ENCODE measurements at regions not wholly inside any gene's neighbourhood (a gene's known extent, or its start where the extent isn't known, plus 50 kb on each side); places are given as distances from the start of the nearest gene placed in this dataset.
A peak's percentile ranks its signal among the peaks of the same experiment; 100 is the strongest.

DNA sequence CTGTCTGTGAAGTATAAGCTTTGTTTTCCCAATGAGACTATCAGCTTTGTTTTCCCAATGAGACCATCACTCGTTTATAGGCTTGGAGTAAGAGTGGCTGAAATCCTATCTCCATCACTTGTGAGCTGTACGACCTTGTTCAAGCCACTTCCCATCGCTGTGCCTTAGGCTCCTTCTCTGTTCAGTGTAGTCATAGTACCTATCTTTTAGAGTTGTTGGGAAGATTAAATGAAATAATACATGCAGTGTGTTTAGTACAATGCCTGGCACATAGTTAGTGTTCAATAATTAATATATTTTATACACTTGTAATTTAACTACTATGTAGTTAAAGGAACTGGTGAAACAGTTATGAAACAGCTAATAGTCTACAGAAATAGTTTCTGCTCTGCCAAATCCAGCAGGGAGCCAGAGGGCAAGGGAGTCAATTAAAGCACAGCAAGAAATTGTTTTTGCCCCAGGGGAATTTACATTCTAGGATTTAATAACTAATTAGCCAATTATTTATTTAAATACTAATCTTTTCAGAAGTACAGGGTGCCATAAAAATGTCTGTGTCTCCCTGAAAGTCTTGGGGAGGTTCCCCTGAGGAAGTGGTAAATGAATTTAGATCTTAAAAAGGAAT is 139.3 kb upstream of the HMCN1 start:
- H3K4me3 ChIP-seq (ENCODE audit: insufficient read depth, low read length, poor library complexity, severe bottlenecking), result no peak overlapping the region
- no peak overlapping the region for H3K4me2 ChIP-seq (ENCODE audit: low read depth, low read length, poor library complexity, severe bottlenecking)
- TF ChIP-seq EZH2phosphoT487 (conservative IDR thresholded peaks at IDR 0.05; ENCODE audit: low read length), result no peak
- TF ChIP-seq, protein P1, sequence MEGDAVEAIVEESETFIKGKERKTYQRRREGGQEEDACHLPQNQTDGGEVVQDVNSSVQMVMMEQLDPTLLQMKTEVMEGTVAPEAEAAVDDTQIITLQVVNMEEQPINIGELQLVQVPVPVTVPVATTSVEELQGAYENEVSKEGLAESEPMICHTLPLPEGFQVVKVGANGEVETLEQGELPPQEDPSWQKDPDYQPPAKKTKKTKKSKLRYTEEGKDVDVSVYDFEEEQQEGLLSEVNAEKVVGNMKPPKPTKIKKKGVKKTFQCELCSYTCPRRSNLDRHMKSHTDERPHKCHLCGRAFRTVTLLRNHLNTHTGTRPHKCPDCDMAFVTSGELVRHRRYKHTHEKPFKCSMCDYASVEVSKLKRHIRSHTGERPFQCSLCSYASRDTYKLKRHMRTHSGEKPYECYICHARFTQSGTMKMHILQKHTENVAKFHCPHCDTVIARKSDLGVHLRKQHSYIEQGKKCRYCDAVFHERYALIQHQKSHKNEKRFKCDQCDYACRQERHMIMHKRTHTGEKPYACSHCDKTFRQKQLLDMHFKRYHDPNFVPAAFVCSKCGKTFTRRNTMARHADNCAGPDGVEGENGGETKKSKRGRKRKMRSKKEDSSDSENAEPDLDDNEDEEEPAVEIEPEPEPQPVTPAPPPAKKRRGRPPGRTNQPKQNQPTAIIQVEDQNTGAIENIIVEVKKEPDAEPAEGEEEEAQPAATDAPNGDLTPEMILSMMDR (IDR thresholded peaks at IDR 0.05; ENCODE audit: insufficient read depth, low read length, poor library complexity, severe bottlenecking), result no peak
- H4K20me1 ChIP-seq (ENCODE audit: low read depth, low read length), result no peaks in the 10 kb centered on the region
- peak overlapping the region; percentile 93 for H2AFZ ChIP-seq (ENCODE audit: low read depth, low read length, severe bottlenecking)
- H3F3A ChIP-seq (ENCODE audit: insufficient read depth), result no peaks in the 10 kb centered on the region
- no peaks in the 10 kb centered on the region for H3K36me3 ChIP-seq (ENCODE audit: low read length)
- no peaks in the 10 kb centered on the region for H3K27me3 ChIP-seq (ENCODE audit: low read length)
- H3K27ac ChIP-seq (ENCODE audit: low read depth, low read length), result no peak overlapping the region
- no peak overlapping the region for H3K9ac ChIP-seq (ENCODE audit: low read length)
- no peaks in the 10 kb centered on the region for H3K9me3 ChIP-seq (ENCODE audit: insufficient read depth, low read length)
- no peaks in the 10 kb centered on the region for H3K79me2 ChIP-seq (ENCODE audit: insufficient read depth, low read length)
- H3K9me2 ChIP-seq (replicated peaks; ENCODE audit: insufficient read depth, low read length), result no peaks in the 10 kb centered on the region

DNA sequence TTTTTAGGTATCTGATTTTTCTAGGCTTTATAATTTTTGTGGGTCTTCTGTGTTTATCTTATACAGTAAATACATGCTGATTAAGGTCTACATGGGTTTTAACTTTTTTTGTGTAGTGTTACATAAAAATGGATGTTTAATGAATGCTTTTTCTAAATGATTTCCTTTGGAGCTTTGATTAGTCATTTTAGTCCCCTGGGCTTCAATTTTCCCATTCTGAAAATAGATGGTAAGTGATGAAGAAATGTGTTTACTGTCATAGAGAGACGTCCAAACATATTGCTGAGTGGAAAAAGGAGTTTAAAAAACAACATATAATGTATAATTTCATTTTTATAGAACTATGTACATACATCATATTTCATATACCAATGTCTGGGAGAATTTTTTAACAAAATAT is 140.9 kb upstream of the HMCN1 start:
- Histone ChIP-seq H3K9ac (ENCODE audit: low read length) (no peak overlapping the region), H3K9me3 (ENCODE audit: insufficient read depth, low read length) (no peaks in the 10 kb centered on the region), H3K36me3 (ENCODE audit: low read length) (no peaks in the 10 kb centered on the region), H3K27me3 (ENCODE audit: low read length) (no peaks in the 10 kb centered on the region), H3K9me2 (replicated peaks; ENCODE audit: insufficient read depth, low read length) (no peaks in the 10 kb centered on the region), H3K4me3 (ENCODE audit: insufficient read depth, low read length, poor library complexity, severe bottlenecking) (no peak overlapping the region), H3K79me2 (ENCODE audit: insufficient read depth, low read length) (no peaks in the 10 kb centered on the region), H3K4me2 (ENCODE audit: low read depth, low read length, poor library complexity, severe bottlenecking) (no peak overlapping the region), H3K27ac (ENCODE audit: low read depth, low read length) (no peak overlapping the region), H3F3A (ENCODE audit: insufficient read depth) (no peaks in the 10 kb centered on the region), H2AFZ (ENCODE audit: low read depth, low read length, severe bottlenecking) (no peak overlapping the region), H4K20me1 (ENCODE audit: low read depth, low read length) (no peaks in the 10 kb centered on the region)
- TF ChIP-seq, protein P1 (IDR thresholded peaks at IDR 0.05; ENCODE audit: insufficient read depth, low read length, poor library complexity, severe bottlenecking), result no peak
- TF ChIP-seq EZH2phosphoT487 (conservative IDR thresholded peaks at IDR 0.05; ENCODE audit: low read length), result no peak

DNA sequence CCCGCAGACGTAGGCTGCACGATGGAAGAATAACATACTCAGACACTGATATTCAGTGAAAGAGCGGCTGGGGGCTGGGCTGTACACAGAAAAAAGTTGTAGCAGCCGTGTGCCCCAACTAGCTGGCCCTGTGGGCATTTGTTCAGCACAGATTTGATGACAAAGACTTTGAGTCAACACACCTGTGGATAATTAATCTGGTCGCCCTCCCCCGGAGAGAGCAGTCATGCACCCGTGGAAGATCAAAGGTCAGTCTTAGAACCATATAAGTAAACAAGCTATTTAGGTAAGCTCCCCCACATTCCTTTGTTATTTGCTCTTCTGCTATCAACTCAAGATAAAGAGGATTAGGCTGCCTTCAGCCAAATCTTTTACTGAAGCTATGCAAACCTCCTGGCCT is 148.4 kb upstream of the HMCN1 start:
- H3F3A ChIP-seq (ENCODE audit: insufficient read depth), result no peaks in the 10 kb centered on the region
- H3K36me3 ChIP-seq (ENCODE audit: low read length), result no peaks in the 10 kb centered on the region
- H3K9ac ChIP-seq (ENCODE audit: low read length), result no peak overlapping the region
- no peaks in the 10 kb centered on the region for H3K79me2 ChIP-seq (ENCODE audit: insufficient read depth, low read length)
- H3K27ac ChIP-seq (ENCODE audit: low read depth, low read length), result no peak overlapping the region
- no peaks in the 10 kb centered on the region for H4K20me1 ChIP-seq (ENCODE audit: low read depth, low read length)
- no peaks in the 10 kb centered on the region for H3K9me3 ChIP-seq (ENCODE audit: insufficient read depth, low read length)
- no peaks in the 10 kb centered on the region for H3K9me2 ChIP-seq (replicated peaks; ENCODE audit: insufficient read depth, low read length)
- no peak overlapping the region for H3K4me2 ChIP-seq (ENCODE audit: low read depth, low read length, poor library complexity, severe bottlenecking)
- no peak overlapping the region for H2AFZ ChIP-seq (ENCODE audit: low read depth, low read length, severe bottlenecking)
- no peak overlapping the region for H3K4me3 ChIP-seq (ENCODE audit: insufficient read depth, low read length, poor library complexity, severe bottlenecking)
- TF ChIP-seq EZH2phosphoT487 (conservative IDR thresholded peaks at IDR 0.05; ENCODE audit: low read length), result no peak
- TF ChIP-seq, protein P1 (IDR thresholded peaks at IDR 0.05; ENCODE audit: insufficient read depth, low read length, poor library complexity, severe bottlenecking), result no peak
- H3K27me3 ChIP-seq (ENCODE audit: low read length), result no peaks in the 10 kb centered on the region

Data from SU-DHL-6 (cell line).